Progenitor cell of endocrine pancreas (in vitro differentiated cells): ENCODE measurements at regions not wholly inside any gene's neighbourhood (a gene's known extent, or its start where the extent isn't known, plus 50 kb on each side); places are given as distances from the start of the nearest gene placed in this dataset.
"Not testable (repeated sequence)": the region's sequence is repeated elsewhere in the genome, so short reads cannot be mapped to it uniquely, and the experiment has no call there.

Experiments used
- DNase-seq: peaks from one replicate; pipeline ENCODE4 v3.0.0; 2021; ENCODE audit warnings: low spot score; ENCODE audit not compliant: unreplicated experiment
- H3K27ac Mint-ChIP-seq: 2 replicates; pipeline ENCODE4 v1.8.0; 2021; ENCODE audit warnings: mild to moderate bottlenecking, moderate library complexity, mixed read lengths
- H3K27me3 Mint-ChIP-seq: 2 replicates; pipeline ENCODE4 v1.8.0; 2021; ENCODE audit warnings: mixed read lengths
- H3K36me3 Mint-ChIP-seq: 2 replicates; pipeline ENCODE4 v1.8.0; 2022; ENCODE audit warnings: mixed read lengths; ENCODE audit not compliant: insufficient read depth
- H3K4me1 Mint-ChIP-seq: 2 replicates; pipeline ENCODE4 v1.8.0; 2021; ENCODE audit warnings: low read depth, mixed read lengths
- H3K4me3 Mint-ChIP-seq: 2 replicates; pipeline ENCODE4 v1.8.0; 2021; ENCODE audit warnings: low read depth, mild to moderate bottlenecking, moderate library complexity, mixed read lengths
- H3K9me3 Mint-ChIP-seq: 2 replicates; pipeline ENCODE4 v1.8.0; 2021; ENCODE audit warnings: low read depth, mixed read lengths
- TF ChIP-seq, protein P1 (sequence below): fragments of 200-600 bp; sonication (generic); IDR thresholded peaks from one replicate; pipeline ENCODE4 v1.5.0; 2021; ENCODE audit warnings: antibody characterized with exemption, mild to moderate bottlenecking; ENCODE audit not compliant: unreplicated experiment

DNA sequence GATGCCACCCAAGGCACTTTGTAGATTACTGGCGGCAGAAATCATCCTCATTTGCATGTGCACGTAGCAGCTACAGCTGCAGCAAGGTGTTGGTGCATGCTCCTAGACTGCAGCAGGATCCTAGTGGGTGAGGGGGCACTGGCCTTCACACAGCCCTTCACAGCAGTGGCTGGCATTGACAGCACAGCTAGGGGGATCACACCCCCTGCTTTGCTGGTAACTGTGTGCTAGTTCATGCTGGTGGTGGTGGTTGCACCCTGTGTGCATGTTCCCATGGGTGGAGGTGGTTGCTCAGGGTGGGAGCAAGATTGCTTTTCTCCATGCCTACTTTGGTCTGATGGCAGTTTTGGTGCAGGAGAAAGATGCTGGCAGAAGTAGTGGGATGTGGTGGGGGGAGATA, 1695.1 kb upstream of the CDH6 start:
- Mint-ChIP-seq H3K4me3 (no peak overlapping the region), H3K9me3 (peaks cover 38% of the 10 kb centered on the region), H3K36me3 (peaks cover 2% of the 10 kb centered on the region), H3K4me1 (peaks cover 2% of the 10 kb centered on the region), H3K27me3 (no peaks in the 10 kb centered on the region), H3K27ac (no peak overlapping the region)
- TF ChIP-seq, protein P1, sequence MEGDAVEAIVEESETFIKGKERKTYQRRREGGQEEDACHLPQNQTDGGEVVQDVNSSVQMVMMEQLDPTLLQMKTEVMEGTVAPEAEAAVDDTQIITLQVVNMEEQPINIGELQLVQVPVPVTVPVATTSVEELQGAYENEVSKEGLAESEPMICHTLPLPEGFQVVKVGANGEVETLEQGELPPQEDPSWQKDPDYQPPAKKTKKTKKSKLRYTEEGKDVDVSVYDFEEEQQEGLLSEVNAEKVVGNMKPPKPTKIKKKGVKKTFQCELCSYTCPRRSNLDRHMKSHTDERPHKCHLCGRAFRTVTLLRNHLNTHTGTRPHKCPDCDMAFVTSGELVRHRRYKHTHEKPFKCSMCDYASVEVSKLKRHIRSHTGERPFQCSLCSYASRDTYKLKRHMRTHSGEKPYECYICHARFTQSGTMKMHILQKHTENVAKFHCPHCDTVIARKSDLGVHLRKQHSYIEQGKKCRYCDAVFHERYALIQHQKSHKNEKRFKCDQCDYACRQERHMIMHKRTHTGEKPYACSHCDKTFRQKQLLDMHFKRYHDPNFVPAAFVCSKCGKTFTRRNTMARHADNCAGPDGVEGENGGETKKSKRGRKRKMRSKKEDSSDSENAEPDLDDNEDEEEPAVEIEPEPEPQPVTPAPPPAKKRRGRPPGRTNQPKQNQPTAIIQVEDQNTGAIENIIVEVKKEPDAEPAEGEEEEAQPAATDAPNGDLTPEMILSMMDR: no peak
- no peak for DNase-seq

DNA sequence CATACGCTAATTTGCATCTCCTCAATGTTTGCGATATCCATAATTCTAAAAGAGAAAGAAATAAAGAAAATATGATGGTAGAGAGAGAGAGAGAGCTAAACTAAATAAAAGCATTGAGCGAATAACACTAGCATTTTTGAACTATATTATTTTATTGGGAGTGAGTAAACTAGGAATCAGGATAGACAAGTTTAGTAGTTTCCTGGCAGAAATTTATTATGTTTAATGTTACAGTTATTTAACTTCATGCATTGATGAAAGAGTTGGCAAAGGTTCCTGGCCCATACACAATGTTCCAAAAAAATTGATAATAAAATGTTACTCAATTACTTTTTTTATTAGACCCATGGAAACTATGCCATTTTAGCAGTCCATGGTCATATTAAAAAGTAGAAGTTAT, 1708.2 kb upstream of the CDH6 start:
- Mint-ChIP-seq H3K4me3 (no peak overlapping the region), H3K36me3 (no peaks in the 10 kb centered on the region)
- TF ChIP-seq, protein P1: no peak

DNA sequence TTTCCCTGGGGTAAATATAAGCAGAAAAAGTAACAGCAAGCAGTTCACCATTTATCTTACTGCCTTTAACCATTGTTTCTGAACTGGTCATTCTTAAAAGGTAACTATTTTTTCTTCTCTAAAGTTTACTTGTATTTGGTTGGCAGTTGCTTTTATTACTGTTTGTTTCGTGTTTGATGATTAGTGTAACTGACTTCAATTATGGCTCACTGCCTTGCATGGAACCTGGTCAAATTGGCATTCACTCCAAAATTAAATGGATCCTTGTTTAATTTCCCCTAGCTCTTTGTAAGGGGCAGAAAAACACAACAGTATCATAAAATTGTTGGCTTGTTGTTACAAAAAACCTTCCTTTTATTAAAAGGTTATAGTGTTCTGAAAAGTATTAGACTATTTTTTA, 1723.9 kb upstream of the CDH6 start:
- no peak for DNase-seq
- Mint-ChIP-seq H3K27ac (no peak overlapping the region), H3K4me1 (no peaks in the 10 kb centered on the region), H3K9me3 (no peaks in the 10 kb centered on the region), H3K4me3 (no peak overlapping the region), H3K27me3 (no peaks in the 10 kb centered on the region), H3K36me3 (no peaks in the 10 kb centered on the region)
- TF ChIP-seq, protein P1: no peak

More for the DNA sequence above, 1708.2 kb upstream of the CDH6 start:
- Mint-ChIP-seq H3K27ac (no peak overlapping the region), H3K4me1 (no peaks in the 10 kb centered on the region), H3K27me3 (no peaks in the 10 kb centered on the region), H3K9me3 (peaks cover 14% of the 10 kb centered on the region)
- no peak for DNase-seq

DNA sequence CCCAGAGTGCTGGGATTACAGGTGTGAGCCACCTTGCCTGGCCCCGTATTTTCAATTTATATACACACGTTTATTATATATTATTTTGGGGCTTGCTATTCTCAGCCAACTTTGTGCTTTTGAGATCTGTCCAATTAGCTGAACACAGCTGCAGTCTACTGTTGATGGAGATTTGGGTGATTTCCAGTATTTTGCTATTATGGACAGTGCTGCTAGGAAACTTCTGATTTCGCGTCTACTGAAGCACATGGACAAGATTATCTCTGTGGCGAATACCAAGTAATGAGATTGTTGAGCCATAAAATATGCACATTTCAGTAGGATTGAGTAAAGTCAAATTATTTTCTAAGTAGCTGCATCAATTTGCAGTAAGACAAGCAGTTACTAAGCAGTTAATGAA, 1731.2 kb upstream of the CDH6 start:
- no peaks in the 10 kb centered on the region for H3K36me3 Mint-ChIP-seq
- no peak overlapping the region for H3K27ac Mint-ChIP-seq
- TF ChIP-seq, protein P1: no peak
- H3K9me3 Mint-ChIP-seq: no peaks in the 10 kb centered on the region
- H3K4me3 Mint-ChIP-seq: no peak overlapping the region
- no peak for DNase-seq
- H3K4me1 Mint-ChIP-seq: no peaks in the 10 kb centered on the region
- no peaks in the 10 kb centered on the region for H3K27me3 Mint-ChIP-seq

DNA sequence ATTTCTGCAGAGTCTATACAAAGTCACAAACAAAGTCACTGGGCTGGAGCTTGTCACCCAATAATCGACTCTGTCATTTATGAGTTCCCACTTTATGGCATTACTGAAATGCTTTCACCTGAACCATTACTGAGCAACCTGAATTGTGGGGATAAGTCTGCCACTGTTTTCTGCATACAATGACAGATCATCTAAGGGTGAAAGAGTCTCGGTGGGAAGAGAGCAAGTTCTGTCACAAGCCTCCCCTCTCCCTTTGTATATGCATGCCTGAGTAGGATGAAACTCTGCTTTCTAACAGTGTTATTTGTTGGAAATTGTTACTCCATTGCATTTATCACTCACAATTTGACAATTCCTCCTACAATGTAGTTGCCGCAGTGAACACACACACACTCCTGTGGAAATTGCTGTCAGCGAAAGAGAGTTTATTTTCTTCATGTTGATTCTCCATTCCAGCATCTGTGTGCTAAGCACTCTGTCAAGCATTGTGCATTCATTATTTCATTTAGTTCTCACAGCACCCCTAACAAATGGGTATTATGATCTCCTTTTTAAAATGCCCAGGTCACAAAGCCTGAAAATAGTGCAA, 1732.4 kb upstream of the CDH6 start:
- Mint-ChIP-seq H3K9me3 (no peaks in the 10 kb centered on the region), H3K4me3 (no peak overlapping the region), H3K36me3 (no peaks in the 10 kb centered on the region), H3K27me3 (no peaks in the 10 kb centered on the region), H3K4me1 (no peaks in the 10 kb centered on the region), H3K27ac (no peak overlapping the region)
- no peak for DNase-seq
- TF ChIP-seq, protein P1: no peak

DNA sequence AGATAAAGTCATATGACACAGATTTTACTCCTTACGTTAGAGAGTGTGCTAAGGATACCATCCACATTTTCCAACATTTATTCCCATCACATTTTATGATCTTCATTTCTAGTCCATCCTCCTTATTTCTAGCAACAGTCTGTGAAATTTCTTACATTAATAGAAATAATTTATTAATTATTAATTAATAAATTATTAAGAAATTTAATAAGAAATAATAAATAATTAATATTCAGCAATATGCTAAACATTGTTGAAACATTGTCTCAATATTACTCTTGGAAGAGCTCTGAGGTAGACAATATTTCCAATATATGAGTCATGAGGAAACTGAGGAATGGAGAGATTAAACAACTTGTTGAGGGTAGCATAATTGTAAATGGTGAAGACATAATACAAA, 1742.5 kb upstream of the CDH6 start:
- not testable (repeated sequence) for H3K27me3 Mint-ChIP-seq, DNase-seq, H3K27ac Mint-ChIP-seq, H3K4me1 Mint-ChIP-seq, H3K4me3 Mint-ChIP-seq, H3K9me3 Mint-ChIP-seq, H3K36me3 Mint-ChIP-seq
